ENCODE measurements at regions not wholly inside any gene's neighbourhood (a gene's known extent, or its start where the extent isn't known, plus 50 kb on each side); places are given as distances from the start of the nearest gene placed in this dataset.

- Histone ChIP-seq H4K20me1 (ENCODE audit: control insufficient read depth, insufficient read depth, low read length, poor library complexity, severe bottlenecking) (no peaks in the 10 kb centered on the region), H3K27me3 (replicated peaks in 1 of 4; ENCODE audit: control extremely low read depth in 1 of 4, control insufficient read depth in 3 of 4, insufficient read depth in 4 of 4, low read length in 3 of 4) (no peaks in the 10 kb centered on the region), H3K4me2 (replicated peaks; ENCODE audit: low read depth, low read length, poor library complexity, severe bottlenecking) (no peak overlapping the region), H3K79me2 (ENCODE audit: control insufficient read depth, insufficient read depth, low read length) (no peaks in the 10 kb centered on the region), H3K9ac (ENCODE audit: low read length) (no peak overlapping the region), H3K9me3 (ENCODE audit: control extremely low read depth in 1 of 3, control insufficient read depth in 2 of 3, insufficient read depth in 1 of 3, low read length in 2 of 3) (no peaks in the 10 kb centered on the region), H3K36me3 (replicated peaks in 1 of 2; ENCODE audit: control extremely low read depth in 1 of 2, control insufficient read depth in 1 of 2, extremely low read depth in 1 of 2, insufficient read depth in 2 of 2, low read length in 1 of 2) (no peaks in the 10 kb centered on the region), H3K27ac (ENCODE audit: low read length in 2 of 2) (no peak overlapping the region), H3K4me3 (ENCODE audit: control extremely low read depth in 1 of 5, extremely low read depth in 1 of 5, insufficient read depth in 1 of 5, low read depth in 2 of 5, low read length in 4 of 5) (no peak overlapping the region), H3K4me1 (ENCODE audit: control insufficient read depth in 2 of 2, insufficient read depth in 2 of 2, low read length in 2 of 2) (no peaks in the 10 kb centered on the region), H2AFZ (ENCODE audit: insufficient read depth, low read depth, low read length, poor library complexity, severe bottlenecking) (no peak overlapping the region)
- TF ChIP-seq EZH2 (IDR thresholded peaks at IDR 0.05; ENCODE audit: borderline replicate concordance, insufficient read depth, low read depth, low read length, poor library complexity, severe bottlenecking) (no peak), CTCF (IDR thresholded peaks at IDR 0.05) (no peak)
- WGBS (ENCODE audit: insufficient coverage) = no CpG with 5 or more reads among the region's 4 CpGs
- no peak for DNase-seq
- no peak overlapping the region for H3K4me3 Mint-ChIP-seq
- H3K27me3 Mint-ChIP-seq = no peaks in the 10 kb centered on the region
- intact Hi-C loops (cut with micrococcal nuclease) = loop anchor here (5.0 kb wide), 1 partner anchor 1925 kb away; no protein-coding TSS in a partner anchor
- CTCF ChIA-PET = interaction anchor here (1.3 to 1.7 kb wide), 2 partner anchors 9 to 23 kb away, joined by 3 to 6 read pairs; no protein-coding TSS in a partner anchor
- H3K4me1 Mint-ChIP-seq = no peaks in the 10 kb centered on the region
- no peak overlapping the region for H3K27ac Mint-ChIP-seq
- no peak for ATAC-seq (ENCODE audit: low read depth)
- POLR2A ChIA-PET = no interaction called here
- no peaks in the 10 kb centered on the region for H3K9me3 Mint-ChIP-seq (ENCODE audit: insufficient read depth)
Observed at GRCh38 chr12:87847147-87847546, 182.1 kb downstream of the C12orf50 start.

- Histone ChIP-seq H3K4me2 (replicated peaks; ENCODE audit: low read depth, low read length, poor library complexity, severe bottlenecking) (no peak overlapping the region), H3K79me2 (ENCODE audit: control insufficient read depth, insufficient read depth, low read length) (no peaks in the 10 kb centered on the region), H3K36me3 (replicated peaks in 1 of 2; ENCODE audit: control extremely low read depth in 1 of 2, control insufficient read depth in 1 of 2, extremely low read depth in 1 of 2, insufficient read depth in 2 of 2, low read length in 1 of 2) (no peaks in the 10 kb centered on the region), H2AFZ (ENCODE audit: insufficient read depth, low read depth, low read length, poor library complexity, severe bottlenecking) (no peak overlapping the region), H4K20me1 (ENCODE audit: control insufficient read depth, insufficient read depth, low read length, poor library complexity, severe bottlenecking) (no peaks in the 10 kb centered on the region), H3K27me3 (replicated peaks in 1 of 4; ENCODE audit: control extremely low read depth in 1 of 4, control insufficient read depth in 3 of 4, insufficient read depth in 4 of 4, low read length in 3 of 4) (no peaks in the 10 kb centered on the region), H3K27ac (ENCODE audit: low read length in 2 of 2) (no peak overlapping the region), H3K9ac (ENCODE audit: low read length) (no peak overlapping the region), H3K4me3 (ENCODE audit: control extremely low read depth in 1 of 5, extremely low read depth in 1 of 5, insufficient read depth in 1 of 5, low read depth in 2 of 5, low read length in 4 of 5) (no peak overlapping the region), H3K4me1 (ENCODE audit: control insufficient read depth in 2 of 2, insufficient read depth in 2 of 2, low read length in 2 of 2) (peaks cover 0 to 2% of the 10 kb centered on the region in 2 donors), H3K9me3 (ENCODE audit: control extremely low read depth in 1 of 3, control insufficient read depth in 2 of 3, insufficient read depth in 1 of 3, low read length in 2 of 3) (no peaks in the 10 kb centered on the region)
- DNase-seq = no peak
- Mint-ChIP-seq H3K4me3 (no peak overlapping the region), H3K4me1 (no peaks in the 10 kb centered on the region), H3K27ac (no peak overlapping the region), H3K27me3 (no peaks in the 10 kb centered on the region), H3K9me3 (ENCODE audit: insufficient read depth) (no peaks in the 10 kb centered on the region)
- ATAC-seq (ENCODE audit: low read depth) = no peak
- ChIA-PET CTCF (interaction anchor here (0.7 to 1.7 kb wide), 2 partner anchors 10 to 219 kb away, joined by 3 to 6 read pairs; no protein-coding TSS in a partner anchor), POLR2A (no interaction called here)
- TF ChIP-seq EZH2 (IDR thresholded peaks at IDR 0.05; ENCODE audit: borderline replicate concordance, insufficient read depth, low read depth, low read length, poor library complexity, severe bottlenecking) = no peak
- no peak for TF ChIP-seq CTCF (IDR thresholded peaks at IDR 0.05)
- intact Hi-C loops (cut with micrococcal nuclease) = loop anchor here (5.0 kb wide), 1 partner anchor 1924 kb away; no protein-coding TSS in a partner anchor
- WGBS (ENCODE audit: insufficient coverage) = 80% methylated on average over 1 of the region's 2 CpGs
Observed at GRCh38 chr12:87846045-87846444, 183.2 kb downstream of the C12orf50 start.

All from B cell (primary cell).